Psoas muscle (tissue), 7 donors: ENCODE measurements at regions not wholly inside any gene's neighbourhood (a gene's known extent, or its start where the extent isn't known, plus 50 kb on each side); places are given as distances from the start of the nearest gene placed in this dataset.

Experiments
- ATAC-seq, 4 donors: fragments of 200-7000 bp; cut with Tn5 transposase; one replicate each; pipeline ENCODE4 v1.9.1; 2020; ENCODE audit warnings: moderate library complexity in 3 of 4, mild to moderate bottlenecking in 2 of 4
- DNase-seq, 2 donors: peaks; one replicate each; pipeline ENCODE4 v3.0.0-alpha.2; 2020
- H3K27ac ChIP-seq: fragments of 200-600 bp; one replicate; pipeline ENCODE4 v1.8.0; 2022
- H3K27me3 ChIP-seq, 3 donors: fragments of 200-600 bp in 1 of 3; one replicate each; pipeline versions ENCODE4 v1.6.1 to v1.8.0; 2013 to 2022; ENCODE audit warnings: low read length in 2 of 3, mild to moderate bottlenecking in 2 of 3, moderate library complexity in 1 of 3; ENCODE audit not compliant: insufficient read depth in 3 of 3
- H3K36me3 ChIP-seq, 2 donors: fragments of 200-600 bp in 1 of 2; one replicate each; pipeline versions ENCODE4 v1.6.1 to v1.8.0; 2013 to 2022; ENCODE audit warnings: low read depth in 1 of 2, mild to moderate bottlenecking in 1 of 2, moderate library complexity in 1 of 2; ENCODE audit not compliant: insufficient read depth in 1 of 2
- H3K4me1 ChIP-seq: fragments of 200-600 bp; one replicate; pipeline ENCODE4 v1.8.0; 2022
- H3K4me3 ChIP-seq: fragments of 200-600 bp; one replicate; pipeline ENCODE4 v1.8.0; 2022; ENCODE audit warnings: mild to moderate bottlenecking
- H3K9me3 ChIP-seq: fragments of 200-600 bp; one replicate; pipeline ENCODE4 v1.8.0; 2022
- WGBS, 3 donors: extraction: QIAGEN DNeasy Blood & Tissue Kit; methylation state at CpG; one replicate each; pipeline versions ENCODE4 v1.1.6 to v1.1.7; 2013; 5-methylcytosine and 5-hydroxymethylcytosine counted together
- intact Hi-C, 2 donors: fragments of 100-400 bp; cut with DNase I; formaldehyde crosslinking; loops; one replicate each; pipeline versions ENCODE4 v1.11.0 to v1.14.2; 2022
- TF ChIP-seq, protein P1 (sequence below): fragments of 200-600 bp; IDR thresholded peaks from one replicate; pipeline ENCODE4 v1.8.0; 2022; ENCODE audit warnings: antibody characterized with exemption
- donor health status: healthy with polysubstance abuse.
- donor health status: DM: no; HTN: no; CAD: no; lungs with moderate emphysema.
- donor health status: Bipolar disorder and iron deficiency.
- donor health status: healthy.
- donor health status: DM: yes; HTN: yes; CAD: no.
- donor health status: DM: no; HTN: no; CAD: no.
- donor health status: DM: yes; HTN: yes; CAD: no.

DNA sequence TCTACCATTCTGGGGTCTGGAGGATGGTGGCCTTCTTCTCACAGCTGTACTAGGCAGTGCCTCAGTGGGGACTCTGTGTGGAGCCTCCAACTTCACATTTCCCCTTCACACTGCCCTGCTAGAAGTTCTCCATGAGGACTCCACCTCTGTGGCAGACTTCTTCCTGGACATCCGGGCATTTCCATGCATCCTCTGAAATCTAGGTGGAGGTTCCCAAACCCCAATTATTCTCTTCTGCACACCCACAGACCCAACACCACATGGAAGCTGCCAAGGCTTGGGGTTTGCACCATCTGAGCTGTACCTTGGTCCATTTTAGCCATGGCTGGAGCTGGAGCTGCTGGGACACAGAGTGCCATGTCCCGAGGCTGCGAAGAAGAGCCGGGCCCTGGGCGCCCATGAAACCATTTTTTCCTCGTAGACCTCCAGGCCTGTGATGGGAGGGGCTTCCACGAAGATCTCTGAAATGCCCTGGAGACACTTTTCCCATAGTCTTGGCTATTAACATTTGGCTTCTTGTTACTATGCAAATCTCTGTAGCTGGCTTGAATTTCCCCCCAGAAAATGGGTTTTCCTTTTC lies 170.5 kb downstream of the FOXD2 start:
- WGBS, 3 donors, result 88 to 92% (median 91%) methylated on average over 7 of the region's 7 CpGs
- Histone ChIP-seq H3K4me1 (no peaks in the 10 kb centered on the region), H3K4me3 (no peak overlapping the region), H3K9me3 (peaks cover 7% of the 10 kb centered on the region), H3K27ac (no peak overlapping the region), H3K27me3 (no peaks in the 10 kb centered on the region), H3K36me3 (no peaks in the 10 kb centered on the region)
- DNase-seq, result no peak
- intact Hi-C loops, result no loop called here
- ATAC-seq, result no peak
- TF ChIP-seq, protein P1, sequence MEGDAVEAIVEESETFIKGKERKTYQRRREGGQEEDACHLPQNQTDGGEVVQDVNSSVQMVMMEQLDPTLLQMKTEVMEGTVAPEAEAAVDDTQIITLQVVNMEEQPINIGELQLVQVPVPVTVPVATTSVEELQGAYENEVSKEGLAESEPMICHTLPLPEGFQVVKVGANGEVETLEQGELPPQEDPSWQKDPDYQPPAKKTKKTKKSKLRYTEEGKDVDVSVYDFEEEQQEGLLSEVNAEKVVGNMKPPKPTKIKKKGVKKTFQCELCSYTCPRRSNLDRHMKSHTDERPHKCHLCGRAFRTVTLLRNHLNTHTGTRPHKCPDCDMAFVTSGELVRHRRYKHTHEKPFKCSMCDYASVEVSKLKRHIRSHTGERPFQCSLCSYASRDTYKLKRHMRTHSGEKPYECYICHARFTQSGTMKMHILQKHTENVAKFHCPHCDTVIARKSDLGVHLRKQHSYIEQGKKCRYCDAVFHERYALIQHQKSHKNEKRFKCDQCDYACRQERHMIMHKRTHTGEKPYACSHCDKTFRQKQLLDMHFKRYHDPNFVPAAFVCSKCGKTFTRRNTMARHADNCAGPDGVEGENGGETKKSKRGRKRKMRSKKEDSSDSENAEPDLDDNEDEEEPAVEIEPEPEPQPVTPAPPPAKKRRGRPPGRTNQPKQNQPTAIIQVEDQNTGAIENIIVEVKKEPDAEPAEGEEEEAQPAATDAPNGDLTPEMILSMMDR, result no peak

DNA sequence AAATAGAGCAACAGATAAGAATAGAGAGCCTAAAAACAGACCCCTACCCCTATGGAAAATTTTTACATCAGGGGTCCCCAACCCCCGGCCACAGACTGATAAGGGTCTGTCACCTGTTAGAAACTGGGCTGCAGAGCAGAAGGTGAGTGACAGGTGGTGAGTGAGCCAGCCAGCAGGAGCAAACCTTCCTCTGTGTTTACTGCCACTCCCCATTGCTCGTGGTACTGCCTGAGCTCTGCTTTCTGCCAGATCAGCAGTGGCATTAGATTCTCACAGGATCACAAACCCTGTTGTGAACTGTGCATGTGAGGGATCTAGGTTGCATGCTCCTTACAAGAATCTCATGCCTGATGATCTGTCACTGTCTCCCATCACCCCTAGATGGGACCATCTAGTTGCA lies 174.1 kb downstream of the FOXD2 start:
- no peaks in the 10 kb centered on the region for H3K36me3 ChIP-seq
- TF ChIP-seq, protein P1, result no peak
- ATAC-seq (no peak), DNase-seq (no peak)
- H3K4me1 ChIP-seq, result no peaks in the 10 kb centered on the region
- 39 to 59% (median 48%) methylated on average over 2 of the region's 2 CpGs for WGBS, 3 donors
- no peaks in the 10 kb centered on the region for H3K27me3 ChIP-seq
- intact Hi-C loops, result no loop called here
- H3K27ac ChIP-seq, result no peak overlapping the region
- H3K4me3 ChIP-seq, result no peak overlapping the region
- H3K9me3 ChIP-seq, result no peaks in the 10 kb centered on the region

DNA sequence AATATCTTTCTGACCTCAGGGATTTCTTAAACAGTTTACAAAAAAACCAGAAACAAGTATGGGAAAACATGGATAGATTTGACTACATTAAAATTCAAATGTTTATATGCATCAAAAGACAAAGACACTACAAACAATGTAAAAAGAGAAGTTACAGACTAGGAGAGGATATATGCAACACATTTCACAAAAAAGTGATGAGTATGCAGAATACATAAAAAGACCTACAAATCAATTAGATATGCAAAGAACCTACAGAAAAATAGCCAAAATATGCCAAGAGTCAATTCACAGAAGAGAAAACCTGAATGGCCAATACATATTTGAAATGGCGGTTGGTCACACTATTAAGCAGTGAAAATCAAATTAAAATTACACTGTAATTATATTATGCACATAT lies 175.0 kb downstream of the FOXD2 start:
- no peaks in the 10 kb centered on the region for H3K9me3 ChIP-seq
- no peak for DNase-seq
- no peaks in the 10 kb centered on the region for H3K36me3 ChIP-seq
- ATAC-seq, result no peak
- H3K4me3 ChIP-seq, result no peak overlapping the region
- no peaks in the 10 kb centered on the region for H3K4me1 ChIP-seq
- intact Hi-C loops, result no loop called here
- TF ChIP-seq, protein P1, result no peak
- no peak overlapping the region for H3K27ac ChIP-seq
- H3K27me3 ChIP-seq, result no peaks in the 10 kb centered on the region
- 64 to 86% (median 79%) methylated on average over 1 of the region's 1 CpG for WGBS, 3 donors

DNA sequence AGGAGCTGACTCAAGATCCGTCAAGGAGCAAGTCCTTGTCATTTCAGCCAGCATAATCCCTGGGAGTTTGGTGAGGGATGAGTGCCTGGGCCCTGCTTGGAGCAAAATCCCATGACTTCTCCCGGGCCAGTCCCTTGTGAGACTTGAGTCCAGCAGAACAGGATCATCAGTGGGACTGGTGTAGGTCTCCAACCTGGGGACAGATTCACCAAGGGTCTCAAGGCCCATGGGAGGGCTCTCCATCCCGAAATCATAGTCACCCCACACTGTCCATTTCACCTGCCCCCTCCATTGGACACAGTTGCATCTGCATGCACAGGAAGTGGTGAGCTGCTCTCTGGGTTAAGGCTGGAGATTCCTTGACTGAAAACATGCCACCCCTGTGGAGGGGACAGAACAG lies 178.2 kb downstream of the FOXD2 start:
- H3K36me3 ChIP-seq, result no peaks in the 10 kb centered on the region
- TF ChIP-seq, protein P1, result no peak
- ATAC-seq (no peak), DNase-seq (no peak)
- peaks cover 4% of the 10 kb centered on the region for H3K4me1 ChIP-seq
- H3K27ac ChIP-seq, result no peak overlapping the region
- no peak overlapping the region for H3K4me3 ChIP-seq
- no peaks in the 10 kb centered on the region for H3K9me3 ChIP-seq
- intact Hi-C loops, result no loop called here
- 79 to 87% (median 81%) methylated on average over 3 of the region's 3 CpGs for whole genome bisulfite sequencing, 3 donors
- no peaks in the 10 kb centered on the region for H3K27me3 ChIP-seq

DNA sequence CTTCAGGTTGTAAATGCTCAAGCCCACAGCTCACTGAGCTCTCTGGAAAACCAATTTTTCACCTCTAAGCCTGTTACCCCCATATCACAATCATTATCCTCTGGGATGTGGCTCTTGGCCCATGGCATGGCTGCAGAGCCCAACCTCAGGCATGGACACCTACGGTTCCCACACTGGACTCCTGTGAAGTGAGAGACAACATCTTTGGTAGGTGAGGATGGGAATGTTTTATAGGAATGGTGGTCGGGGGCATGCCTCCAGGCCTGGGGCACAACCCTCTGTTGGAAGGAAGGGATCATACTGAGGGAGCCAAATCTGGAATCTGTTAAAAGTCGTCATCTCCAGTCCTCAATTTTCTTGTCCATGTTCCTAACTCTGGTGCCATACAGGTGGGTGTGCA lies 179.1 kb downstream of the FOXD2 start:
- 88 to 92% (median 92%) methylated on average over 3 of the region's 3 CpGs for WGBS, 3 donors
- H3K4me1 ChIP-seq, result peaks cover 4% of the 10 kb centered on the region
- H3K9me3 ChIP-seq, result no peaks in the 10 kb centered on the region
- no peaks in the 10 kb centered on the region for H3K36me3 ChIP-seq
- no peaks in the 10 kb centered on the region for H3K27me3 ChIP-seq
- H3K27ac ChIP-seq, result no peak overlapping the region
- intact Hi-C loops, result no loop called here
- no peak for DNase-seq
- H3K4me3 ChIP-seq, result no peak overlapping the region
- TF ChIP-seq, protein P1, result no peak
- ATAC-seq, result no peak
